Adrenal gland (tissue), 5 donors: ENCODE measurements at regions not wholly inside any gene's neighbourhood (a gene's known extent, or its start where the extent isn't known, plus 50 kb on each side); places are given as distances from the start of the nearest gene placed in this dataset.

ENCODE experiments used
- CTCF ChIP-seq, 6 experiments: fragments of 450-650 bp in 4 of 6; fragments of 200-600 bp in 2 of 6; sonication (generic) in 1 of 6; IDR thresholded peaks; 1 replicate in 5 of 6; 2 replicates in 1 of 6; pipeline versions ENCODE4 v1.5.1 to v1.8.0; 2016 to 2021; ENCODE audit warnings: antibody characterized with exemption in 6 of 6, mild to moderate bottlenecking in 2 of 6, moderate library complexity in 1 of 6
- POLR2A ChIP-seq, 2 donors: fragments of 450-650 bp; IDR thresholded peaks; one replicate each; pipeline ENCODE4 v1.6.1; 2017; ENCODE audit warnings: antibody characterized with exemption in 2 of 2, mild to moderate bottlenecking in 2 of 2, moderate library complexity in 1 of 2
- donor health status: DM: no; HTN: no; CAD: no.

- TF ChIP-seq CTCF (IDR thresholded peaks at IDR 0.05) (no peak), POLR2A (IDR thresholded peaks at IDR 0.05) (no peak)
Measured at GRCh38 chr13:40210865-40211585, 455.4 kb downstream of the FOXO1 start.
